GM12878 (cell line): ENCODE measurements at regions not wholly inside any gene's neighbourhood (a gene's known extent, or its start where the extent isn't known, plus 50 kb on each side); places are given as distances from the start of the nearest gene placed in this dataset.

Experiments used
- ATAC-seq: fragments of 200-7000 bp; cut with Tn5 transposase; 3 replicates; pipeline ENCODE4 v1.9.1; 2020; ENCODE audit warnings: mild to moderate bottlenecking, moderate library complexity
- BruUV-seq: library from RNA; stranded (reverse); fragments of 400-500 nt; replicated peaks from 2 replicates; lab custom pipeline; 2021; lab: Mats Ljungman, UMichigan
- CTCF ChIA-PET: fragments of 300-600 bp; sonication (Branson Sonifier 250); formaldehyde crosslinking; extraction: SDS; loops from one replicate; lab custom pipeline; 2021; ENCODE audit warnings: inconsistent platforms; lab: Yijun Ruan, JAX
- POLR2A ChIA-PET: fragments of 350-600 bp; formaldehyde crosslinking; extraction: SDS; loops from one replicate; lab custom pipeline; 2021; ENCODE audit warnings: inconsistent platforms; lab: Charles Lee
- RAD21 ChIA-PET: fragments of 300-600 bp; sonication (Branson Sonifier 250); formaldehyde crosslinking; loops from one replicate; lab custom pipeline; 2023; ENCODE audit warnings: antibody characterized with exemption; ENCODE audit not compliant: unreplicated experiment; lab: Charles Lee
- SMC1A ChIA-PET: fragments of 300-600 bp; sonication (Branson Sonifier 250); formaldehyde crosslinking; loops from one replicate; lab custom pipeline; 2023; ENCODE audit not compliant: unreplicated experiment, uncharacterized antibody; lab: Charles Lee
- DNase-seq: peaks from one replicate; pipeline ENCODE4 v3.0.0-alpha.2; 2011; ENCODE audit warnings: low read depth, low spot score
- FAIRE-seq: peaks from 3 replicates; lab custom pipeline; 2011; peaks lifted over from hg19 to GRCh38; lab: Jason Lieb, UNC
- H2AFZ ChIP-seq: 2 replicates; pipeline ENCODE4 v1.6.0; 2011; ENCODE audit warnings: low read depth, low read length, control low read depth; ENCODE audit not compliant: control insufficient read depth
- H3K27ac ChIP-seq: 2 replicates; pipeline ENCODE4 v1.5.1; 2011; ENCODE audit warnings: control low read depth; ENCODE audit not compliant: control insufficient read depth, insufficient read depth
- H3K27me3 ChIP-seq, 2 experiments: replicated peaks in 1 of 2; 2 replicates each; pipeline versions ENCODE4 v1.6.0 to v1.6.1; 2011; ENCODE audit warnings: low read length in 1 of 2; ENCODE audit not compliant: control insufficient read depth in 2 of 2, insufficient read depth in 2 of 2
- H3K36me3 ChIP-seq, 2 experiments: 2 replicates each; pipeline ENCODE4 v1.5.1; 2011; ENCODE audit warnings: low read length in 1 of 2; ENCODE audit not compliant: control insufficient read depth in 2 of 2, insufficient read depth in 2 of 2
- H3K4me1 ChIP-seq: 2 replicates; pipeline ENCODE4 v1.6.1; 2011; ENCODE audit warnings: mild to moderate bottlenecking, low read length, moderate library complexity, mixed read lengths; ENCODE audit not compliant: control insufficient read depth, insufficient read depth
- H3K4me2 ChIP-seq: 2 replicates; pipeline ENCODE4 v1.6.0; 2011; ENCODE audit warnings: control low read depth; ENCODE audit not compliant: control insufficient read depth, insufficient read depth
- H3K4me3 ChIP-seq: fragments of 200-600 bp; sonication (generic); 2 replicates; pipeline ENCODE4 v1.5.1; 2016
- H3K79me2 ChIP-seq: 2 replicates; pipeline ENCODE4 v1.6.0; 2011; ENCODE audit warnings: low read length; ENCODE audit not compliant: control insufficient read depth, insufficient read depth
- H3K9ac ChIP-seq: 2 replicates; pipeline ENCODE4 v1.8.0; 2011; ENCODE audit warnings: low read length, control low read depth, mixed read lengths; ENCODE audit not compliant: control insufficient read depth, insufficient read depth
- H3K9me3 ChIP-seq: replicated peaks from 3 replicates; pipeline ENCODE4 v1.5.1; 2011; ENCODE audit warnings: mild to moderate bottlenecking, low read length; ENCODE audit not compliant: control insufficient read depth, insufficient read depth
- H4K20me1 ChIP-seq: 2 replicates; pipeline ENCODE4 v1.6.0; 2011; ENCODE audit not compliant: control insufficient read depth, insufficient read depth
- E4F1 ChIP-seq: fragments of 450-650 bp; IDR thresholded peaks from 2 replicates; pipeline ENCODE4 v1.6.1; 2018; ENCODE audit warnings: borderline replicate concordance, mild to moderate bottlenecking; ENCODE audit not compliant: partially characterized antibody
- IRF4 ChIP-seq: IDR thresholded peaks from 2 replicates; pipeline ENCODE4 v1.6.1; 2011; ENCODE audit warnings: low read depth, low read length
- MLLT1 ChIP-seq: fragments of 450-650 bp; IDR thresholded peaks from 2 replicates; pipeline ENCODE4 v1.6.1; 2016; ENCODE audit warnings: mild to moderate bottlenecking
- MTA3 ChIP-seq: IDR thresholded peaks from 2 replicates; pipeline ENCODE4 v1.6.1; 2012; ENCODE audit warnings: low read length, inconsistent platforms, borderline replicate concordance
- SIX5 ChIP-seq: IDR thresholded peaks from 2 replicates; pipeline ENCODE4 v1.6.1; 2011; ENCODE audit warnings: mild to moderate bottlenecking, low read depth, low read length, moderate library complexity; ENCODE audit not compliant: severe bottlenecking
- SMAD1 ChIP-seq: fragments of 450-650 bp; IDR thresholded peaks from 2 replicates; pipeline ENCODE4 v1.6.1; 2018; ENCODE audit warnings: mild to moderate bottlenecking, low read depth; ENCODE audit not compliant: partially characterized antibody
- SPI1 ChIP-seq: IDR thresholded peaks from 2 replicates; pipeline ENCODE4 v1.6.1; 2011; ENCODE audit warnings: low read depth, mild to moderate bottlenecking, low read length, moderate library complexity, borderline replicate concordance; ENCODE audit not compliant: insufficient read depth
- STAT3 ChIP-seq: IDR thresholded peaks from 2 replicates; pipeline ENCODE4 v1.6.1; 2011; ENCODE audit warnings: low read depth, low read length, improper control_type of control experiment
- WGBS: methylation state at CpG from one replicate; pipeline ENCODE4 v1.1.6; 2016; ENCODE audit warnings: low lambda C conversion rate; ENCODE audit not compliant: insufficient replicate concordance, insufficient coverage; ENCODE audit errors: missing lambda C conversion rate; 5-methylcytosine and 5-hydroxymethylcytosine counted together
- in situ Hi-C: fragments of 300-500 bp; cut with MboI; formaldehyde crosslinking; loops from 9 replicates; pipeline ENCODE4 v1.14.3; 2018; ENCODE audit warnings: mixed read lengths
- intact Hi-C: fragments of 100-400 bp; cut with micrococcal nuclease; formaldehyde crosslinking; loops from one replicate; pipeline ENCODE4 v1.14.2; 2022; ENCODE audit not compliant: unreplicated experiment

- Histone ChIP-seq H3K36me3 (no peaks in the 10 kb centered on the region), H3K4me1 (no peaks in the 10 kb centered on the region), H3K27me3 (no peaks in the 10 kb centered on the region), H3K4me2 (no peak overlapping the region), H3K27ac (no peak overlapping the region), H3K4me3 (no peak overlapping the region), H3K79me2 (no peaks in the 10 kb centered on the region), H4K20me1 (no peaks in the 10 kb centered on the region), H3K9me3 (no peaks in the 10 kb centered on the region; the same call in 2 of the 3 replicates), H2AFZ (no peak overlapping the region), H3K9ac (no peak overlapping the region)
- RAD21 ChIA-PET = interaction anchor here (1.4 kb wide), 1 partner anchor 187 kb away, joined by 5 read pairs; the partner anchor contains the start of gene PRLR
- SMC1A ChIA-PET = interaction anchor here (0.9 to 2.0 kb wide), 5 partner anchors 12 to 77 kb away, joined by 3 to 6 read pairs (median 3); no protein-coding TSS in a partner anchor
- POLR2A ChIA-PET = interaction anchor here (1.6 kb wide), 1 partner anchor 19 kb away, joined by 3 read pairs; no protein-coding TSS in a partner anchor
- intact Hi-C loops = no loop called here
- in situ Hi-C loops = no loop called here
- no peak for DNase-seq
- BruUV-seq = no TSS peak
- CTCF ChIA-PET = interaction anchor here (1.8 kb wide), 1 partner anchor 20 kb away, joined by 10 read pairs; no protein-coding TSS in a partner anchor
- no peak for TF ChIP-seq E4F1
- TF ChIP-seq IRF4 = no peak
- TF ChIP-seq SMAD1 = no peak
- TF ChIP-seq STAT3 = no peak
- TF ChIP-seq MTA3 = no peak
- TF ChIP-seq SPI1 = no peak
- TF ChIP-seq MLLT1 = no peak
- TF ChIP-seq SIX5 = no peak
- FAIRE-seq = no peak
- WGBS = 32% methylated on average over 6 of the region's 6 CpGs
- ATAC-seq = no peak
Observed at GRCh38 chr5:35416217-35416988, 186.1 kb upstream of the PRLR start.
